ENCODE measurements at regions not wholly inside any gene's neighbourhood (a gene's known extent, or its start where the extent isn't known, plus 50 kb on each side); places are given as distances from the start of the nearest gene placed in this dataset.

DNA sequence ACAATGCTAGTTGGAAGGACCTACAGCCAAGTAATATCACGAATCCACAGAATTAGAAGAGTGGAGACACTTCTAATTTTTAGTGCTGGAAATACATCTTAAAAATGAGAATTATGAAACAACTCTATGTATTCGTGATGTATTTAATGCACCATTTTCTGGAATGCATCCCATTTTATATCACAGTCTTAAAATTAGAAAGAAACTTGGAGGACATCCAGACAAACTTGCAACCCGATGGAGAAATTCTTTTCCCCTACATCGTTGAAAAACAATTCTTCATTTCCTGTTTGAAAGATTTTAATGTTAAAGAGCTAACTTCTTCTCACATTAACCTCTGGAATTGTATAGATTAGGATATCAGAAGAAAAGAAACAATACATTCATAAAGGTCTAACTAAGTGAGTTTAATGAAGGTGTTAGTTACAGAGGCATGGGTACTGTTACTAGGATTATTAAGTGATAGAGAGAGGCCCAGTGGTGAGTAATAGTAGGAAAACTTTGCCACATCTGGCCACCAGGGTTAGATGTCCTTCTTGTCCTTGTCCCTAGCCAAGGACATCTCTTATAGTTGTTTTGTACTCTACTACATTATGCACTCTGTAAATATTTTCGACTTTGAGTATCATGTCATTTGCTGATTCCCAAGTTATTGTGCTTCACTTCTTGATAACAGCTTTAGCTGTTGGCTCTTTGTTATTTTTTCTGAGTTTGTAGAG, 502.4 kb upstream of the PTCHD4 start:
- H3K9me3 Mint-ChIP-seq: peaks cover 20% of the 10 kb centered on the region
- H3K4me3 ChIP-seq (ENCODE audit: low read length): no peak overlapping the region
- no peak overlapping the region for H3K27ac ChIP-seq (ENCODE audit: low read depth, low read length)
- H3K4me1 ChIP-seq (ENCODE audit: control insufficient read depth, insufficient read depth, low read length): no peaks in the 10 kb centered on the region
- DNase-seq: no peak
- H3K9ac ChIP-seq (ENCODE audit: extremely low read depth, low read length, poor library complexity, severe bottlenecking): no peak overlapping the region
- TF ChIP-seq, protein P1, sequence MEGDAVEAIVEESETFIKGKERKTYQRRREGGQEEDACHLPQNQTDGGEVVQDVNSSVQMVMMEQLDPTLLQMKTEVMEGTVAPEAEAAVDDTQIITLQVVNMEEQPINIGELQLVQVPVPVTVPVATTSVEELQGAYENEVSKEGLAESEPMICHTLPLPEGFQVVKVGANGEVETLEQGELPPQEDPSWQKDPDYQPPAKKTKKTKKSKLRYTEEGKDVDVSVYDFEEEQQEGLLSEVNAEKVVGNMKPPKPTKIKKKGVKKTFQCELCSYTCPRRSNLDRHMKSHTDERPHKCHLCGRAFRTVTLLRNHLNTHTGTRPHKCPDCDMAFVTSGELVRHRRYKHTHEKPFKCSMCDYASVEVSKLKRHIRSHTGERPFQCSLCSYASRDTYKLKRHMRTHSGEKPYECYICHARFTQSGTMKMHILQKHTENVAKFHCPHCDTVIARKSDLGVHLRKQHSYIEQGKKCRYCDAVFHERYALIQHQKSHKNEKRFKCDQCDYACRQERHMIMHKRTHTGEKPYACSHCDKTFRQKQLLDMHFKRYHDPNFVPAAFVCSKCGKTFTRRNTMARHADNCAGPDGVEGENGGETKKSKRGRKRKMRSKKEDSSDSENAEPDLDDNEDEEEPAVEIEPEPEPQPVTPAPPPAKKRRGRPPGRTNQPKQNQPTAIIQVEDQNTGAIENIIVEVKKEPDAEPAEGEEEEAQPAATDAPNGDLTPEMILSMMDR (conservative IDR thresholded peaks at IDR 0.05): peak; percentile 56
- 96 to 100% methylated on average over 1 to 5 of the region's 5 CpGs for WGBS, 2 experiments (ENCODE audit: insufficient coverage in 1 of 2, insufficient read length in 1 of 2)
- H3K36me3 Mint-ChIP-seq (ENCODE audit: low read depth): no peaks in the 10 kb centered on the region
- H3K27ac Mint-ChIP-seq: no peak overlapping the region
- H3K4me1 Mint-ChIP-seq: peaks cover 10% of the 10 kb centered on the region
- H3K27me3 ChIP-seq (ENCODE audit: control insufficient read depth, insufficient read depth, low read length, poor library complexity, severe bottlenecking): no peaks in the 10 kb centered on the region
- H3K36me3 ChIP-seq (ENCODE audit: control insufficient read depth, insufficient read depth, low read length): no peaks in the 10 kb centered on the region
- H3K9me3 ChIP-seq (ENCODE audit: control insufficient read depth, low read length): peaks cover 16% of the 10 kb centered on the region
- no peaks in the 10 kb centered on the region for H3K27me3 Mint-ChIP-seq (ENCODE audit: insufficient read depth)
- no peak overlapping the region for H3K4me3 Mint-ChIP-seq

GRCh38 chr6:48611332-48611731, 500.3 kb upstream of the PTCHD4 start:
- no peaks in the 10 kb centered on the region for H3K27me3 ChIP-seq (ENCODE audit: control insufficient read depth, insufficient read depth, low read length, poor library complexity, severe bottlenecking)
- H3K4me3 Mint-ChIP-seq: no peak overlapping the region

GRCh38 chr6:48610846-48611245, 499.8 kb upstream of the PTCHD4 start:
- no peaks in the 10 kb centered on the region for H3K4me1 ChIP-seq (ENCODE audit: control insufficient read depth, insufficient read depth, low read length)
- Mint-ChIP-seq H3K27ac (no peak overlapping the region), H3K36me3 (ENCODE audit: low read depth) (no peaks in the 10 kb centered on the region), H3K4me3 (no peak overlapping the region), H3K9me3 (peaks cover 5% of the 10 kb centered on the region), H3K27me3 (ENCODE audit: insufficient read depth) (no peaks in the 10 kb centered on the region), H3K4me1 (peaks cover 10% of the 10 kb centered on the region)
- TF ChIP-seq, protein P1 (conservative IDR thresholded peaks at IDR 0.05): no peak
- H3K4me3 ChIP-seq (ENCODE audit: low read length): no peak overlapping the region
- no peaks in the 10 kb centered on the region for H3K27me3 ChIP-seq (ENCODE audit: control insufficient read depth, insufficient read depth, low read length, poor library complexity, severe bottlenecking)
- no peak for DNase-seq
- WGBS, 2 experiments (ENCODE audit: insufficient coverage in 1 of 2, insufficient read length in 1 of 2): 100% methylated on average over 1 of the region's 1 CpG
- peaks cover 4% of the 10 kb centered on the region for H3K9me3 ChIP-seq (ENCODE audit: control insufficient read depth, low read length)
- no peaks in the 10 kb centered on the region for H3K36me3 ChIP-seq (ENCODE audit: control insufficient read depth, insufficient read depth, low read length)
- no peak overlapping the region for H3K27ac ChIP-seq (ENCODE audit: low read depth, low read length)
- H3K9ac ChIP-seq (ENCODE audit: extremely low read depth, low read length, poor library complexity, severe bottlenecking): no peak overlapping the region

More at GRCh38 chr6:48611332-48611731, 500.3 kb upstream of the PTCHD4 start:
- H3K36me3 ChIP-seq (ENCODE audit: control insufficient read depth, insufficient read depth, low read length): no peaks in the 10 kb centered on the region
- TF ChIP-seq, protein P1 (conservative IDR thresholded peaks at IDR 0.05): no peak
- H3K4me1 ChIP-seq (ENCODE audit: control insufficient read depth, insufficient read depth, low read length): no peaks in the 10 kb centered on the region
- Mint-ChIP-seq H3K4me1 (peaks cover 10% of the 10 kb centered on the region), H3K36me3 (ENCODE audit: low read depth) (no peaks in the 10 kb centered on the region), H3K27ac (no peak overlapping the region), H3K27me3 (ENCODE audit: insufficient read depth) (no peaks in the 10 kb centered on the region), H3K9me3 (peaks cover 5% of the 10 kb centered on the region)
- no peak overlapping the region for H3K9ac ChIP-seq (ENCODE audit: extremely low read depth, low read length, poor library complexity, severe bottlenecking)
- H3K4me3 ChIP-seq (ENCODE audit: low read length): no peak overlapping the region
- H3K27ac ChIP-seq (ENCODE audit: low read depth, low read length): no peak overlapping the region
- H3K9me3 ChIP-seq (ENCODE audit: control insufficient read depth, low read length): peaks cover 5% of the 10 kb centered on the region
- DNase-seq: no peak
- WGBS, 2 experiments (ENCODE audit: insufficient coverage in 1 of 2, insufficient read length in 1 of 2): 93 to 94% methylated on average over 3 of the region's 3 CpGs

All from endodermal cell (in vitro differentiated cells).